ENCODE measurements at regions not wholly inside any gene's neighbourhood (a gene's known extent, or its start where the extent isn't known, plus 50 kb on each side); places are given as distances from the start of the nearest gene placed in this dataset.

DNA sequence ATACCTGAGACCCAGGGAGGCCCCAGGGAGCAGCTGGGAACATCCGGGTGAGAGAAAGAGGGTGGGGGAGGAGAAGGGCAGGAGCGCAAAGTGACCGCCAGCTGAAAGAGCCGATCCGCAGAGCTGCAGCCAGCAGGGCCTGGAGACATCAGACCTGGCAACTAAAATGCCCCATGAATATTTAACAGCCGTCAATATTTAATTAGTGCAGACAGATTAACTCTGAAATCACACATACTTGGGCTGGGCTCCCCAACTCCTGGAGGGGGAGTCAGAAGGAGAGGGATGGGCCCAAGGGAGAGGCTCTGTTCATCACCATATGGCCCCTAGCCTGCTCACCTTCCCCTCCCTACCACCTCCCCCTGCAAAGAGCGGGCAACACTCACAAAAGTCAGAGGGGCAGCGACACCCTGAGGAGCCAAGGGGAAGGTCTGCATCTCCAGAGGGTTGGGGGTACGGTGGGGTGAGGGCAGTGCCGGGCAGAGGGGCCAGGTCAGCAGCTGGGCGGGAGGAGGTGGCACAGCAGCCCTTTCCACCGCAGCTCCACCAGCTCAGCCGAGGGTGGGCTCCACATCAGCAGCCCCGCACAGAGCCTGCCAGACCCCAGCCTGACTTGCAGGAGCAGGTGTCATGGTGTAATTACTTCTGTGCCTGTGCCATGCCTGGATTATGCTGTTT is 61.9 kb upstream of the CCL1 start:
- TF ChIP-seq, protein P1, sequence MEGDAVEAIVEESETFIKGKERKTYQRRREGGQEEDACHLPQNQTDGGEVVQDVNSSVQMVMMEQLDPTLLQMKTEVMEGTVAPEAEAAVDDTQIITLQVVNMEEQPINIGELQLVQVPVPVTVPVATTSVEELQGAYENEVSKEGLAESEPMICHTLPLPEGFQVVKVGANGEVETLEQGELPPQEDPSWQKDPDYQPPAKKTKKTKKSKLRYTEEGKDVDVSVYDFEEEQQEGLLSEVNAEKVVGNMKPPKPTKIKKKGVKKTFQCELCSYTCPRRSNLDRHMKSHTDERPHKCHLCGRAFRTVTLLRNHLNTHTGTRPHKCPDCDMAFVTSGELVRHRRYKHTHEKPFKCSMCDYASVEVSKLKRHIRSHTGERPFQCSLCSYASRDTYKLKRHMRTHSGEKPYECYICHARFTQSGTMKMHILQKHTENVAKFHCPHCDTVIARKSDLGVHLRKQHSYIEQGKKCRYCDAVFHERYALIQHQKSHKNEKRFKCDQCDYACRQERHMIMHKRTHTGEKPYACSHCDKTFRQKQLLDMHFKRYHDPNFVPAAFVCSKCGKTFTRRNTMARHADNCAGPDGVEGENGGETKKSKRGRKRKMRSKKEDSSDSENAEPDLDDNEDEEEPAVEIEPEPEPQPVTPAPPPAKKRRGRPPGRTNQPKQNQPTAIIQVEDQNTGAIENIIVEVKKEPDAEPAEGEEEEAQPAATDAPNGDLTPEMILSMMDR (IDR thresholded peaks at IDR 0.05; ENCODE audit: insufficient read depth, low read depth, low read length) = no peak
- TF ChIP-seq EZH2 (IDR thresholded peaks at IDR 0.05; ENCODE audit: insufficient read depth, low read length) = no peak
